ENCODE measurements at regions not wholly inside any gene's neighbourhood (a gene's known extent, or its start where the extent isn't known, plus 50 kb on each side); places are given as distances from the start of the nearest gene placed in this dataset.

DNA sequence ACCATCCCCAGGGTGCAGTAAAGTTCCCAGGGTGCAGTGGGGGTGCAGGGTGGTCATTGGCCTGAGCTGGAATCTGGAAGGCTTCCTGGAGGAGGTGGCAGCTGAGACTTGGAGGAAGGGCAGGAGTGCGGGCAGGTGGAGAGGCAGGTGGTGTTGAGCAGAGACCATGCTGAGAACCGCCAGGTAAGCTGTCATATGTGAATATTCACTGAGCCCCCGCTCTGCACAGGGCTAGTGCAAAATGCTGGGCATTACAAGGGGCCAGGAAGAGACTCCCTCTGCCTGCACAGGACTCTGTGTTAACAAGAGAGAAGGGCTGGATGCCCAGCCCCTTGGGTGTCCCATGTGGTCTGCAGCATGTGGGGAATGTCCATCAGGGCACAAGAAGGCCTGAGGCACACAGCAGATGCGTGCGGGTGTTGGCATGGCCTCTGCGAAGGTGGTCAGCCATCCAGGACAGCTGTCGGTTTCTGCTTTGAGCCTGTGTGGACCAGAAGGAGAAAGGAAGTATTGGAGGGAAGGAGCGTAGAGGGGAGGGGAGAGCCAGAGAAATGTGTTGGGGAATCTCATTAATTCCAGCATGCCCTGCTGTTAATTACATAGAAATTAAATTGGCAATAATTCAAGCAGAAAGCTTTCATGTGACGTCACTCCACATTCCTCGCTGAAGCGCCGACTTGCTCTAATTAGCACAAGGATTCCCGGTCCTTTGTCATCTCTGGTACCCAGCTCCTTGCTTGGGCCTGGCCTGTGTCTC is 62.8 kb upstream of the OTOS start:
- no peak overlapping the region for H3K4me3 ChIP-seq
- no peaks in the 10 kb centered on the region for H3K4me1 ChIP-seq
- H3K27me3 ChIP-seq (ENCODE audit: low read depth), result peaks cover 25% of the 10 kb centered on the region
- intact Hi-C loops (cut with DNase I), result no loop called here
- DNase-seq (no peak), ATAC-seq (no peak)
- TF ChIP-seq, protein P1, sequence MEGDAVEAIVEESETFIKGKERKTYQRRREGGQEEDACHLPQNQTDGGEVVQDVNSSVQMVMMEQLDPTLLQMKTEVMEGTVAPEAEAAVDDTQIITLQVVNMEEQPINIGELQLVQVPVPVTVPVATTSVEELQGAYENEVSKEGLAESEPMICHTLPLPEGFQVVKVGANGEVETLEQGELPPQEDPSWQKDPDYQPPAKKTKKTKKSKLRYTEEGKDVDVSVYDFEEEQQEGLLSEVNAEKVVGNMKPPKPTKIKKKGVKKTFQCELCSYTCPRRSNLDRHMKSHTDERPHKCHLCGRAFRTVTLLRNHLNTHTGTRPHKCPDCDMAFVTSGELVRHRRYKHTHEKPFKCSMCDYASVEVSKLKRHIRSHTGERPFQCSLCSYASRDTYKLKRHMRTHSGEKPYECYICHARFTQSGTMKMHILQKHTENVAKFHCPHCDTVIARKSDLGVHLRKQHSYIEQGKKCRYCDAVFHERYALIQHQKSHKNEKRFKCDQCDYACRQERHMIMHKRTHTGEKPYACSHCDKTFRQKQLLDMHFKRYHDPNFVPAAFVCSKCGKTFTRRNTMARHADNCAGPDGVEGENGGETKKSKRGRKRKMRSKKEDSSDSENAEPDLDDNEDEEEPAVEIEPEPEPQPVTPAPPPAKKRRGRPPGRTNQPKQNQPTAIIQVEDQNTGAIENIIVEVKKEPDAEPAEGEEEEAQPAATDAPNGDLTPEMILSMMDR (IDR thresholded peaks at IDR 0.05), result no peak
- peaks cover 5% of the 10 kb centered on the region for H3K9me3 ChIP-seq
- no peak overlapping the region for H3K27ac ChIP-seq
- no peaks in the 10 kb centered on the region for H3K36me3 ChIP-seq

DNA sequence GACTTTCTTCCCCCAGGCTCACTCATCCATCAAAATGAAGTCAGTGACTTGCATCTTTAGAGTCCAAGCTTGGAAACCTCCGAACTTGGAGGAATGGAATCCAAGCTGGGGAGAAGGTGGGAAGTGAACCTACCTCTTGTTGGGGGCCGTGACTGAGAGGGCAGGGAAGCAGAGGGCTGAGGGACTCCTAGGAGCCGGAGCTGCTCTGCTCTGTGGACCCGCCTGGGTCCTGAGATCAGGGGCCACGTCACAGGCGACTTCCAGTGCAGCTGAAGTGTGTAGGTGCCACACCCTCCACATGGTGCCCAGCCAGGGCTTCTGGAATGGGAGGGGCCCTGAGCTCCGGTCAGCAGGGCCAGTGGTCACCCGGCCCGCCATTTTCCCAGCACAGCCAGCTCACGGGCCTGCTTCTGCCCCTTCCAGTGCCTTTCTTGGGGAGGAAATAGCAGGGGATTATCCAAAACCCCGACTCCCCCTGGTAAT is 63.4 kb upstream of the OTOS start:
- Histone ChIP-seq H3K9me3 (peaks cover 5% of the 10 kb centered on the region), H3K36me3 (no peaks in the 10 kb centered on the region), H3K4me1 (no peaks in the 10 kb centered on the region), H3K27me3 (ENCODE audit: low read depth) (peaks cover 25% of the 10 kb centered on the region), H3K27ac (no peak overlapping the region), H3K4me3 (no peak overlapping the region)
- intact Hi-C loops (cut with DNase I), result no loop called here
- no peak for DNase-seq
- no peak for ATAC-seq
- TF ChIP-seq, protein P1 (IDR thresholded peaks at IDR 0.05), result no peak

DNA sequence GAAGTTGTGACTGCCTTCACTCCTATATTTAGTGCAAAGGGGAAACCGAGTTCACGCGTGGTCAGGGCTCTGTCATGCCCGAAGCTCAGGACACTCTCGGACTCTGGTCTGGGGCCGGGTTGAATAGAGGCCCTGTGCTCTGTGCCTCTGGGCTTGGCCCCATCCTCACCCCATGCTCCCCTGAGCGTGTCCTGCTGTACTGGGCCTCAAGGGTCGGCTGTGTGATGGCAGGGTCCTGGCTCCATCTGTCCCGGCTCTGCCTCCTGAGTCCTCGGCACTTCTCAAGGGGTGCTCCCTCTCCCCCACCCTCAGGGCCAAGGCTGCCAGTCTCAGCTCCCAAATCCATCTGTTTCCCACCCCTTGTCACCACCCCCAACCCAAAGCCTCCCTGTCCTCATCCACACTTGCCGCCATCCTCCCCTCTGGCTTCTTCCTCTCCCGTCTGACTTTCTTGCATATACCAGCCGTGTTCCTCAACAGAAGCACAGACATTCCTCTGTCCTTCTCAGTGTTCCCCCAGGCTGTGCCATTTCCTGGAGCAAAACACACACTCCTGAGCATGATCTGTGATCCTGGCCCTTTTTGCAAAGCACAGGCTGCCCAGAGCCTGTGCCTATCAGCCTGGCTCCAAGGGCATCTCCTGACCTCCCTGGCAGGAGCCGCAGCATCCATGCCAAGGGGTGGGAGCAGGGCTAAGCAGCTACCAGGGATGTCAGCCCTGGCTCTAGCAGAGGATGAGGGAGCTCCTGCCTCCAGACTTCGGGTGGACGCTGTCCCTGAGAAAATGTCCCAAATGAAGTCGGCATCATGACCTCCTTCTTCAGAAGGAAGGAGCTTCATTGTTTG is 64.2 kb upstream of the OTOS start:
- ATAC-seq (no peak), DNase-seq (no peak)
- TF ChIP-seq, protein P1 (IDR thresholded peaks at IDR 0.05), result no peak
- Histone ChIP-seq H3K9me3 (peaks cover 5% of the 10 kb centered on the region), H3K27me3 (ENCODE audit: low read depth) (peaks cover 18% of the 10 kb centered on the region), H3K36me3 (no peaks in the 10 kb centered on the region), H3K4me3 (no peak overlapping the region), H3K4me1 (no peaks in the 10 kb centered on the region), H3K27ac (no peak overlapping the region)
- intact Hi-C loops (cut with DNase I), result no loop called here

GRCh38 chr2:240205348-240205747 is 64.9 kb upstream of the OTOS start:
- Histone ChIP-seq H3K27ac (no peak overlapping the region), H3K36me3 (no peaks in the 10 kb centered on the region), H3K27me3 (ENCODE audit: low read depth) (peaks cover 18% of the 10 kb centered on the region), H3K4me3 (no peak overlapping the region), H3K9me3 (peaks cover 5% of the 10 kb centered on the region), H3K4me1 (no peaks in the 10 kb centered on the region)
- ATAC-seq (no peak), DNase-seq (no peak)
- intact Hi-C loops (cut with DNase I), result no loop called here
- TF ChIP-seq, protein P1 (IDR thresholded peaks at IDR 0.05), result no peak

GRCh38 chr2:240205772-240206171 is 65.3 kb upstream of the OTOS start:
- TF ChIP-seq, protein P1 (IDR thresholded peaks at IDR 0.05), result no peak
- intact Hi-C loops (cut with DNase I), result no loop called here

More at GRCh38 chr2:240205772-240206171, 65.3 kb upstream of the OTOS start:
- DNase-seq (no peak), ATAC-seq (no peak)
- Histone ChIP-seq H3K9me3 (peaks cover 5% of the 10 kb centered on the region), H3K27ac (no peak overlapping the region), H3K27me3 (ENCODE audit: low read depth) (peaks cover 18% of the 10 kb centered on the region), H3K4me3 (no peak overlapping the region), H3K36me3 (no peaks in the 10 kb centered on the region), H3K4me1 (no peaks in the 10 kb centered on the region)

All from lower lobe of right lung (tissue), 2 donors.